ENCODE measurements at regions not wholly inside any gene's neighbourhood (a gene's known extent, or its start where the extent isn't known, plus 50 kb on each side); places are given as distances from the start of the nearest gene placed in this dataset.
"Not testable (repeated sequence)": the region's sequence is repeated elsewhere in the genome, so short reads cannot be mapped to it uniquely, and the experiment has no call there.

- no peak for ATAC-seq
- POLR2A ChIA-PET = no interaction called here
- Mint-ChIP-seq H3K27me3 (no peaks in the 10 kb centered on the region), H3K4me3 (no peak overlapping the region), H3K27ac (no peak overlapping the region), H3K9me3 (peaks cover 9 to 42% (median 17%) of the 10 kb centered on the region in 9 donors), H3K4me1 (no peaks in the 10 kb centered on the region), H3K36me3 (peaks cover 0 to 6% (median 1%) of the 10 kb centered on the region in 3 donors)
- no peak for DNase-seq
Measured at GRCh38 chr4:61003301-61003700, 196.8 kb upstream of the ADGRL3 start.

GRCh38 chr4:61004651-61005170 lies 195.4 kb upstream of the ADGRL3 start:
- Mint-ChIP-seq H3K27me3 (no peaks in the 10 kb centered on the region), H3K4me1 (no peaks in the 10 kb centered on the region), H3K36me3 (peaks cover 0 to 6% (median 0%) of the 10 kb centered on the region in 3 donors), H3K4me3 (no peak overlapping the region), H3K9me3 (peaks cover 4 to 41% (median 18%) of the 10 kb centered on the region in 9 donors), H3K27ac (no peak overlapping the region)
- DNase-seq = no peak
- ATAC-seq = no peak
- POLR2A ChIA-PET = no interaction called here

GRCh38 chr4:61011051-61011450 lies 189.1 kb upstream of the ADGRL3 start:
- no peak for ATAC-seq

GRCh38 chr4:61011936-61012335 lies 188.2 kb upstream of the ADGRL3 start:
- H3K4me1 Mint-ChIP-seq, POLR2A ChIA-PET, H3K36me3 Mint-ChIP-seq, ATAC-seq, H3K27me3 Mint-ChIP-seq, DNase-seq, H3K27ac Mint-ChIP-seq, H3K4me3 Mint-ChIP-seq: not testable (repeated sequence)
- H3K9me3 Mint-ChIP-seq = peaks cover 7 to 33% (median 22%) of the 10 kb centered on the region in 9 donors

More at GRCh38 chr4:61011051-61011450, 189.1 kb upstream of the ADGRL3 start:
- no peak for DNase-seq
- Mint-ChIP-seq H3K4me1 (no peaks in the 10 kb centered on the region), H3K4me3 (no peak overlapping the region), H3K27me3 (no peaks in the 10 kb centered on the region), H3K9me3 (peaks cover 6 to 34% (median 20%) of the 10 kb centered on the region in 9 donors), H3K36me3 (peaks cover 0 to 4% (median 0%) of the 10 kb centered on the region in 3 donors), H3K27ac (no peak overlapping the region)
- POLR2A ChIA-PET = no interaction called here

- POLR2A ChIA-PET = no interaction called here
- DNase-seq = no peak
Measured at GRCh38 chr4:61024610-61025009, 175.5 kb upstream of the ADGRL3 start.

GRCh38 chr4:61027939-61028338 lies 172.2 kb upstream of the ADGRL3 start:
- Mint-ChIP-seq H3K4me3 (no peak overlapping the region), H3K36me3 (no peaks in the 10 kb centered on the region), H3K27me3 (no peaks in the 10 kb centered on the region), H3K27ac (no peak overlapping the region), H3K9me3 (peaks cover 2 to 28% (median 14%) of the 10 kb centered on the region in 9 donors), H3K4me1 (no peaks in the 10 kb centered on the region)
- no peak for ATAC-seq
- no peak for DNase-seq
- POLR2A ChIA-PET = no interaction called here

More at GRCh38 chr4:61024610-61025009, 175.5 kb upstream of the ADGRL3 start:
- ATAC-seq = no peak
- Mint-ChIP-seq H3K4me1 (peaks cover 0 to 1% (median 0%) of the 10 kb centered on the region in 4 donors), H3K36me3 (no peaks in the 10 kb centered on the region), H3K27me3 (no peaks in the 10 kb centered on the region), H3K27ac (no peak overlapping the region), H3K4me3 (no peak overlapping the region), H3K9me3 (peaks cover 3 to 30% (median 15%) of the 10 kb centered on the region in 9 donors)

- Mint-ChIP-seq H3K27ac (no peak overlapping the region), H3K36me3 (peaks cover 0 to 5% (median 0%) of the 10 kb centered on the region in 3 donors), H3K27me3 (no peaks in the 10 kb centered on the region), H3K9me3 (peaks cover 0 to 20% (median 8%) of the 10 kb centered on the region in 9 donors), H3K4me1 (no peaks in the 10 kb centered on the region), H3K4me3 (no peak overlapping the region)
- POLR2A ChIA-PET = no interaction called here
- ATAC-seq = no peak
- no peak for DNase-seq
Measured at GRCh38 chr4:61036071-61036684, 163.9 kb upstream of the ADGRL3 start.

- Mint-ChIP-seq H3K27me3 (no peaks in the 10 kb centered on the region), H3K36me3 (peaks cover 0 to 5% (median 0%) of the 10 kb centered on the region in 3 donors), H3K4me1 (no peaks in the 10 kb centered on the region), H3K27ac (no peak overlapping the region), H3K9me3 (peaks cover 0 to 34% (median 13%) of the 10 kb centered on the region in 9 donors), H3K4me3 (no peak overlapping the region)
- no peak for ATAC-seq
- no peak for DNase-seq
- POLR2A ChIA-PET = no interaction called here
Measured at GRCh38 chr4:61041527-61041926, 158.6 kb upstream of the ADGRL3 start.

- no peak overlapping the region for H3K27ac Mint-ChIP-seq
- no peak for DNase-seq
- POLR2A ChIA-PET = no interaction called here
- no peak for ATAC-seq
- no peaks in the 10 kb centered on the region for H3K36me3 Mint-ChIP-seq
- H3K4me1 Mint-ChIP-seq = no peaks in the 10 kb centered on the region
- H3K4me3 Mint-ChIP-seq = no peak overlapping the region
- H3K9me3 Mint-ChIP-seq = peaks cover 0 to 22% (median 13%) of the 10 kb centered on the region in 9 donors
- H3K27me3 Mint-ChIP-seq = no peaks in the 10 kb centered on the region
Measured at GRCh38 chr4:61044837-61045236, 155.3 kb upstream of the ADGRL3 start.

- peaks cover 0 to 18% (median 6%) of the 10 kb centered on the region in 9 donors for H3K9me3 Mint-ChIP-seq
- H3K4me3 Mint-ChIP-seq = no peak overlapping the region
- no peak for DNase-seq
- H3K27ac Mint-ChIP-seq = no peak overlapping the region
- H3K27me3 Mint-ChIP-seq = no peaks in the 10 kb centered on the region
- POLR2A ChIA-PET = no interaction called here
- ATAC-seq = no peak
- H3K4me1 Mint-ChIP-seq = no peaks in the 10 kb centered on the region
- no peaks in the 10 kb centered on the region for H3K36me3 Mint-ChIP-seq
Measured at GRCh38 chr4:61049018-61049417, 151.1 kb upstream of the ADGRL3 start.

GRCh38 chr4:61067381-61067780 lies 132.7 kb upstream of the ADGRL3 start:
- POLR2A ChIA-PET = no interaction called here
- ATAC-seq = no peak

GRCh38 chr4:61068060-61068459 lies 132.1 kb upstream of the ADGRL3 start:
- POLR2A ChIA-PET = no interaction called here
- DNase-seq (no peak), ATAC-seq (no peak)
- Mint-ChIP-seq H3K4me1 (no peaks in the 10 kb centered on the region), H3K36me3 (no peaks in the 10 kb centered on the region), H3K9me3 (peaks cover 2 to 42% (median 8%) of the 10 kb centered on the region in 9 donors), H3K27ac (no peak overlapping the region), H3K27me3 (no peaks in the 10 kb centered on the region), H3K4me3 (no peak overlapping the region)

More at GRCh38 chr4:61067381-61067780, 132.7 kb upstream of the ADGRL3 start:
- Mint-ChIP-seq H3K27me3 (no peaks in the 10 kb centered on the region), H3K36me3 (no peaks in the 10 kb centered on the region), H3K4me1 (no peaks in the 10 kb centered on the region), H3K9me3 (peaks cover 2 to 44% (median 8%) of the 10 kb centered on the region in 9 donors), H3K4me3 (no peak overlapping the region), H3K27ac (no peak overlapping the region)
- no peak for DNase-seq

- POLR2A ChIA-PET = no interaction called here
- peaks cover 2 to 48% (median 8%) of the 10 kb centered on the region in 9 donors for H3K9me3 Mint-ChIP-seq
- no peaks in the 10 kb centered on the region for H3K27me3 Mint-ChIP-seq
- DNase-seq (no peak), ATAC-seq (no peak)
- H3K27ac Mint-ChIP-seq = no peak overlapping the region
- no peak overlapping the region for H3K4me3 Mint-ChIP-seq
- no peaks in the 10 kb centered on the region for H3K4me1 Mint-ChIP-seq
- peaks cover 0 to 2% (median 0%) of the 10 kb centered on the region in 3 donors for H3K36me3 Mint-ChIP-seq
Measured at GRCh38 chr4:61068745-61069144, 131.4 kb upstream of the ADGRL3 start.

GRCh38 chr4:61070269-61070668 lies 129.9 kb upstream of the ADGRL3 start:
- Mint-ChIP-seq H3K27ac (no peak overlapping the region), H3K27me3 (no peaks in the 10 kb centered on the region), H3K4me3 (no peak overlapping the region), H3K36me3 (peaks cover 0 to 5% (median 0%) of the 10 kb centered on the region in 3 donors), H3K4me1 (no peaks in the 10 kb centered on the region), H3K9me3 (peaks cover 2 to 53% (median 9%) of the 10 kb centered on the region in 9 donors)
- DNase-seq (no peak), ATAC-seq (no peak)
- POLR2A ChIA-PET = no interaction called here
